ENCODE measurements at regions not wholly inside any gene's neighbourhood (a gene's known extent, or its start where the extent isn't known, plus 50 kb on each side); places are given as distances from the start of the nearest gene placed in this dataset.

GRCh38 chr5:18357486-18357885 lies 723.2 kb downstream of the TAF11L14 start:
- Histone ChIP-seq H3K36me3 (ENCODE audit: control insufficient read depth, insufficient read depth, low read length) (no peaks in the 10 kb centered on the region), H3K27ac (ENCODE audit: low read depth, low read length) (no peak overlapping the region), H3K4me3 (ENCODE audit: low read depth, low read length) (no peak overlapping the region), H3K27me3 (ENCODE audit: control insufficient read depth, insufficient read depth, low read length) (no peaks in the 10 kb centered on the region), H3K9me3 (ENCODE audit: control insufficient read depth, insufficient read depth, low read length) (no peaks in the 10 kb centered on the region), H3K9ac (ENCODE audit: low read depth, low read length) (no peak overlapping the region), H3K4me1 (ENCODE audit: control insufficient read depth, insufficient read depth, low read length) (no peaks in the 10 kb centered on the region)

- H3K4me3 ChIP-seq (ENCODE audit: low read depth, low read length) = no peak overlapping the region
- no peak overlapping the region for H3K9ac ChIP-seq (ENCODE audit: low read depth, low read length)
- H3K27me3 ChIP-seq (ENCODE audit: control insufficient read depth, insufficient read depth, low read length) = no peaks in the 10 kb centered on the region
- H3K27ac ChIP-seq (ENCODE audit: low read depth, low read length) = no peak overlapping the region
- H3K4me1 ChIP-seq (ENCODE audit: control insufficient read depth, insufficient read depth, low read length) = no peaks in the 10 kb centered on the region
- no peaks in the 10 kb centered on the region for H3K36me3 ChIP-seq (ENCODE audit: control insufficient read depth, insufficient read depth, low read length)
- no peaks in the 10 kb centered on the region for H3K9me3 ChIP-seq (ENCODE audit: control insufficient read depth, insufficient read depth, low read length)
Observed at GRCh38 chr5:18366234-18366633, 732.0 kb downstream of the TAF11L14 start.

GRCh38 chr5:18370531-18370930 lies 736.3 kb downstream of the TAF11L14 start:
- no peak overlapping the region for H3K4me3 ChIP-seq (ENCODE audit: low read depth, low read length)
- H3K36me3 ChIP-seq (ENCODE audit: control insufficient read depth, insufficient read depth, low read length) = no peaks in the 10 kb centered on the region
- H3K4me1 ChIP-seq (ENCODE audit: control insufficient read depth, insufficient read depth, low read length) = no peaks in the 10 kb centered on the region
- H3K27me3 ChIP-seq (ENCODE audit: control insufficient read depth, insufficient read depth, low read length) = no peaks in the 10 kb centered on the region
- no peak overlapping the region for H3K9ac ChIP-seq (ENCODE audit: low read depth, low read length)
- no peak overlapping the region for H3K27ac ChIP-seq (ENCODE audit: low read depth, low read length)
- no peaks in the 10 kb centered on the region for H3K9me3 ChIP-seq (ENCODE audit: control insufficient read depth, insufficient read depth, low read length)

- Histone ChIP-seq H3K9ac (ENCODE audit: low read depth, low read length) (no peak overlapping the region), H3K9me3 (ENCODE audit: control insufficient read depth, insufficient read depth, low read length) (no peaks in the 10 kb centered on the region), H3K4me3 (ENCODE audit: low read depth, low read length) (no peak overlapping the region), H3K27me3 (ENCODE audit: control insufficient read depth, insufficient read depth, low read length) (no peaks in the 10 kb centered on the region), H3K27ac (ENCODE audit: low read depth, low read length) (no peak overlapping the region), H3K36me3 (ENCODE audit: control insufficient read depth, insufficient read depth, low read length) (no peaks in the 10 kb centered on the region), H3K4me1 (ENCODE audit: control insufficient read depth, insufficient read depth, low read length) (no peaks in the 10 kb centered on the region)
Observed at GRCh38 chr5:18375641-18376040, 741.4 kb downstream of the TAF11L14 start.

GRCh38 chr5:18378066-18378465 lies 743.8 kb downstream of the TAF11L14 start:
- Histone ChIP-seq H3K4me1 (ENCODE audit: control insufficient read depth, insufficient read depth, low read length) (no peaks in the 10 kb centered on the region), H3K9ac (ENCODE audit: low read depth, low read length) (no peak overlapping the region), H3K9me3 (ENCODE audit: control insufficient read depth, insufficient read depth, low read length) (no peaks in the 10 kb centered on the region), H3K27me3 (ENCODE audit: control insufficient read depth, insufficient read depth, low read length) (no peaks in the 10 kb centered on the region), H3K4me3 (ENCODE audit: low read depth, low read length) (no peak overlapping the region), H3K27ac (ENCODE audit: low read depth, low read length) (no peak overlapping the region), H3K36me3 (ENCODE audit: control insufficient read depth, insufficient read depth, low read length) (no peaks in the 10 kb centered on the region)

- Histone ChIP-seq H3K27ac (ENCODE audit: low read depth, low read length) (no peak overlapping the region), H3K27me3 (ENCODE audit: control insufficient read depth, insufficient read depth, low read length) (no peaks in the 10 kb centered on the region), H3K4me1 (ENCODE audit: control insufficient read depth, insufficient read depth, low read length) (no peaks in the 10 kb centered on the region), H3K9me3 (ENCODE audit: control insufficient read depth, insufficient read depth, low read length) (no peaks in the 10 kb centered on the region), H3K4me3 (ENCODE audit: low read depth, low read length) (no peak overlapping the region), H3K36me3 (ENCODE audit: control insufficient read depth, insufficient read depth, low read length) (no peaks in the 10 kb centered on the region), H3K9ac (ENCODE audit: low read depth, low read length) (no peak overlapping the region)
Observed at GRCh38 chr5:18379189-18379588, 744.9 kb downstream of the TAF11L14 start.

- H3K27ac ChIP-seq (ENCODE audit: low read depth, low read length) = no peak overlapping the region
- no peaks in the 10 kb centered on the region for H3K36me3 ChIP-seq (ENCODE audit: control insufficient read depth, insufficient read depth, low read length)
- no peak overlapping the region for H3K4me3 ChIP-seq (ENCODE audit: low read depth, low read length)
- no peaks in the 10 kb centered on the region for H3K9me3 ChIP-seq (ENCODE audit: control insufficient read depth, insufficient read depth, low read length)
- H3K27me3 ChIP-seq (ENCODE audit: control insufficient read depth, insufficient read depth, low read length) = no peaks in the 10 kb centered on the region
- no peak overlapping the region for H3K9ac ChIP-seq (ENCODE audit: low read depth, low read length)
- no peaks in the 10 kb centered on the region for H3K4me1 ChIP-seq (ENCODE audit: control insufficient read depth, insufficient read depth, low read length)
Observed at GRCh38 chr5:18380729-18381362, 746.6 kb downstream of the TAF11L14 start.

- Histone ChIP-seq H3K27ac (ENCODE audit: low read depth, low read length) (peak overlapping the region; percentile 59), H3K4me3 (ENCODE audit: low read depth, low read length) (no peak overlapping the region), H3K9me3 (ENCODE audit: control insufficient read depth, insufficient read depth, low read length) (no peaks in the 10 kb centered on the region), H3K4me1 (ENCODE audit: control insufficient read depth, insufficient read depth, low read length) (peaks cover 7% of the 10 kb centered on the region; the same call in 1 of the 2 replicates), H3K9ac (ENCODE audit: low read depth, low read length) (no peak overlapping the region), H3K36me3 (ENCODE audit: control insufficient read depth, insufficient read depth, low read length) (no peaks in the 10 kb centered on the region), H3K27me3 (ENCODE audit: control insufficient read depth, insufficient read depth, low read length) (no peaks in the 10 kb centered on the region; the same call in 1 of the 2 replicates)
Observed at GRCh38 chr5:18393565-18394442, 759.5 kb downstream of the TAF11L14 start.

- no peak overlapping the region for H3K4me3 ChIP-seq (ENCODE audit: low read depth, low read length)
Observed at GRCh38 chr5:18394443-18394804, 760.2 kb downstream of the TAF11L14 start.

GRCh38 chr5:18395126-18396110 lies 761.2 kb downstream of the TAF11L14 start:
- H3K27ac ChIP-seq (ENCODE audit: low read depth, low read length) = no peak overlapping the region
- no peaks in the 10 kb centered on the region; the same call in 1 of the 2 replicates for H3K27me3 ChIP-seq (ENCODE audit: control insufficient read depth, insufficient read depth, low read length)
- peaks cover 7% of the 10 kb centered on the region; the same call in 1 of the 2 replicates for H3K4me1 ChIP-seq (ENCODE audit: control insufficient read depth, insufficient read depth, low read length)
- H3K9ac ChIP-seq (ENCODE audit: low read depth, low read length) = no peak overlapping the region
- no peak overlapping the region for H3K4me3 ChIP-seq (ENCODE audit: low read depth, low read length)
- no peaks in the 10 kb centered on the region for H3K36me3 ChIP-seq (ENCODE audit: control insufficient read depth, insufficient read depth, low read length)
- no peaks in the 10 kb centered on the region for H3K9me3 ChIP-seq (ENCODE audit: control insufficient read depth, insufficient read depth, low read length)

More at GRCh38 chr5:18394443-18394804, 760.2 kb downstream of the TAF11L14 start:
- Histone ChIP-seq H3K9ac (ENCODE audit: low read depth, low read length) (no peak overlapping the region), H3K36me3 (ENCODE audit: control insufficient read depth, insufficient read depth, low read length) (no peaks in the 10 kb centered on the region), H3K4me1 (ENCODE audit: control insufficient read depth, insufficient read depth, low read length) (peaks cover 7% of the 10 kb centered on the region; the same call in 1 of the 2 replicates), H3K9me3 (ENCODE audit: control insufficient read depth, insufficient read depth, low read length) (no peaks in the 10 kb centered on the region), H3K27ac (ENCODE audit: low read depth, low read length) (no peak overlapping the region), H3K27me3 (ENCODE audit: control insufficient read depth, insufficient read depth, low read length) (no peaks in the 10 kb centered on the region; the same call in 1 of the 2 replicates)
